Bronchial epithelial cell (primary cell): ENCODE measurements at regions not wholly inside any gene's neighbourhood (a gene's known extent, or its start where the extent isn't known, plus 50 kb on each side); places are given as distances from the start of the nearest gene placed in this dataset.

Source experiments
- DNase-seq: peaks from one replicate; pipeline ENCODE4 v3.0.0-alpha.2; 2010; ENCODE audit warnings: low read depth
- FAIRE-seq: peaks from 2 replicates; lab custom pipeline; 2011; peaks lifted over from hg19 to GRCh38; lab: Jason Lieb, UNC
- H3K27me3 ChIP-seq: 2 replicates; pipeline ENCODE4 v1.5.1; 2011; ENCODE audit warnings: low read length; ENCODE audit not compliant: control insufficient read depth, insufficient read depth
- H3K36me3 ChIP-seq: 2 replicates; pipeline ENCODE4 v1.5.1; 2011; ENCODE audit warnings: low read length; ENCODE audit not compliant: control insufficient read depth, insufficient read depth
- H3K4me3 ChIP-seq: 2 replicates; pipeline ENCODE4 v1.5.1; 2011; ENCODE audit warnings: mild to moderate bottlenecking, low read depth, low read length, control low read depth
- CTCF ChIP-seq: IDR thresholded peaks from 2 replicates; pipeline ENCODE4 v1.5.1; 2011; ENCODE audit warnings: mild to moderate bottlenecking, moderate library complexity, low read length, control low read depth, inconsistent platforms; ENCODE audit not compliant: insufficient read depth, severe bottlenecking

DNA sequence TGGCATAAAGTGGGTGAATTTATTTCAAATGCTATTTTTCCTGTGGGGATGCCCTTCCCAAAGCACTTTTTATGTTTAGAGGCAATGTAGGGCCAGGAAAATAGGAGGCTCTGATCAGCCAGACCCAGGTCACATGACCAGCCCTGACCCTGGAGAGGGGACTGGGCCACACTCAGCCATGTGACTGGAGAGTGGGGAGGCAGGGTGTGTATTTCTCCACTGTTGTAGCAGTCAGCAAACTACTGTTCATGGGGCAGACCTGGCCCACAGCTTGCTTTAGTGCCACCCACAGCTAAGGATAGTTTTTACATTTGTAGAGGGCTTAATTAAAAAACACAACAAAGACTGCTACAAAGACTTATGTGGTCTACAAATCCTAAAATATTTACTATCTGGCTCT lies 153.8 kb downstream of the ACTL8 start:
- no peaks in the 10 kb centered on the region for H3K36me3 ChIP-seq
- H3K4me3 ChIP-seq = no peak overlapping the region
- no peak for FAIRE-seq
- no peak for TF ChIP-seq CTCF
- no peaks in the 10 kb centered on the region for H3K27me3 ChIP-seq
- DNase-seq = no peak

- H3K27me3 ChIP-seq = no peaks in the 10 kb centered on the region
- TF ChIP-seq CTCF = no peak
- H3K36me3 ChIP-seq = no peaks in the 10 kb centered on the region
- DNase-seq (no peak), FAIRE-seq (no peak)
- no peak overlapping the region for H3K4me3 ChIP-seq
Observed at GRCh38 chr1:17909634-17910033, 154.5 kb downstream of the ACTL8 start.

DNA sequence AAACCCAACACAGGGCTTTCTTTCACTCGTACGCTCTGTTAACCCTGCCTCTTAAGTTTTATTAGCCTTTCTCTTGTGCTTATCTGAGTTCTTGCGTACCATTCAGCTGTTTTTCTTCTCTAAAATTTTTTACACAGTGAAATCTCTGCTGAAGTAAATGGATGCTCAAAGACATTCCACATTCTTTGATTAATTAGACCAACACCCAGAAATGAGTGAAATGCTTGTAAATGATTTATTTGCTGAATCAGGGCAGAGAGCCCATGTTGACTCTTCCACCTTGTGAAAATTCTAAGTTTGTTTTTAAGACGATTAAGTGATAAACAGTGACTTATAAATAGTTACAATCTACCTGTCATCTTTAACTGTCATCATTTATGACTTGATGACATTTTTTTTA lies 156.7 kb downstream of the ACTL8 start:
- no peak for DNase-seq

GRCh38 chr1:17912491-17912890 lies 157.4 kb downstream of the ACTL8 start:
- Histone ChIP-seq H3K4me3 (no peak overlapping the region), H3K27me3 (no peaks in the 10 kb centered on the region), H3K36me3 (no peaks in the 10 kb centered on the region)
- DNase-seq (no peak), FAIRE-seq (no peak)
- TF ChIP-seq CTCF = no peak

More for the DNA sequence above, 156.7 kb downstream of the ACTL8 start:
- Histone ChIP-seq H3K4me3 (no peak overlapping the region), H3K27me3 (no peaks in the 10 kb centered on the region), H3K36me3 (no peaks in the 10 kb centered on the region)
- no peak for TF ChIP-seq CTCF
- FAIRE-seq = no peak

- FAIRE-seq = no peak
- TF ChIP-seq CTCF = no peak
- no peak for DNase-seq
- Histone ChIP-seq H3K4me3 (no peak overlapping the region), H3K36me3 (no peaks in the 10 kb centered on the region), H3K27me3 (no peaks in the 10 kb centered on the region)
Observed at GRCh38 chr1:17913326-17914115, 158.4 kb downstream of the ACTL8 start.

DNA sequence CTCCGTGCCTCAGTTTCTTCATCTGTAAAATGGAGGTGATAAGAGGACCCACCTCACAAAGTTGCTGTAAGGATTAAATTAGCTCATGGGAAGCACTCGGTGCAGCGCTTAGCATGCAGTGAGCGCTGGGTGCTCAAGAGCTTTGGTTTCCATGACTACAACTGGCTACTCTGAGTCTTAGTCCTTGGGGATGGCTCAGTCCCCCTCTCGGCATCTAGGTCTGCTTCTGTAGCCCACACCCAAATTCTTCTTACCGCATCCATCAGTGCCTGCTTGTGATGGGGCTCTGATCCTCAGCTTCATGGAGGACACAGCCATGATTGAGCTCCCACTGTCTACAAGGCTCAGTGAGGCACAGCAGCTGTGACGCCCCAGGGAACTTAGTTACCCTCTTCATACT lies 159.0 kb downstream of the ACTL8 start:
- H3K36me3 ChIP-seq = no peaks in the 10 kb centered on the region
- no peak for TF ChIP-seq CTCF
- no peaks in the 10 kb centered on the region for H3K27me3 ChIP-seq
- H3K4me3 ChIP-seq = no peak overlapping the region
- FAIRE-seq (no peak), DNase-seq (no peak)
